Bronchial epithelial cell (primary cell): ENCODE measurements at regions not wholly inside any gene's neighbourhood (a gene's known extent, or its start where the extent isn't known, plus 50 kb on each side); places are given as distances from the start of the nearest gene placed in this dataset.

Experiments used
- DNase-seq: peaks from one replicate; pipeline ENCODE4 v3.0.0-alpha.2; 2010; ENCODE audit warnings: low read depth
- FAIRE-seq: peaks from 2 replicates; lab custom pipeline; 2011; peaks lifted over from hg19 to GRCh38; lab: Jason Lieb, UNC
- H3K27me3 ChIP-seq: 2 replicates; pipeline ENCODE4 v1.5.1; 2011; ENCODE audit warnings: low read length; ENCODE audit not compliant: control insufficient read depth, insufficient read depth
- H3K36me3 ChIP-seq: 2 replicates; pipeline ENCODE4 v1.5.1; 2011; ENCODE audit warnings: low read length; ENCODE audit not compliant: control insufficient read depth, insufficient read depth
- H3K4me3 ChIP-seq: 2 replicates; pipeline ENCODE4 v1.5.1; 2011; ENCODE audit warnings: mild to moderate bottlenecking, low read depth, low read length, control low read depth
- CTCF ChIP-seq: IDR thresholded peaks from 2 replicates; pipeline ENCODE4 v1.5.1; 2011; ENCODE audit warnings: mild to moderate bottlenecking, moderate library complexity, low read length, control low read depth, inconsistent platforms; ENCODE audit not compliant: insufficient read depth, severe bottlenecking

GRCh38 chr13:29704648-29705047 is 109.2 kb upstream of the SLC7A1 start:
- TF ChIP-seq CTCF, result no peak
- DNase-seq, result no peak
- FAIRE-seq, result no peak
- Histone ChIP-seq H3K27me3 (no peaks in the 10 kb centered on the region), H3K4me3 (no peak overlapping the region), H3K36me3 (no peaks in the 10 kb centered on the region)

GRCh38 chr13:29703421-29703820 is 107.9 kb upstream of the SLC7A1 start:
- H3K36me3 ChIP-seq, result no peaks in the 10 kb centered on the region
- FAIRE-seq, result no peak
- no peak for DNase-seq
- H3K4me3 ChIP-seq, result no peak overlapping the region
- no peak for TF ChIP-seq CTCF
- H3K27me3 ChIP-seq, result no peaks in the 10 kb centered on the region

- no peak for TF ChIP-seq CTCF
- FAIRE-seq (no peak), DNase-seq (peak; percentile 42)
- H3K36me3 ChIP-seq, result no peaks in the 10 kb centered on the region
- H3K27me3 ChIP-seq, result no peaks in the 10 kb centered on the region
- no peak overlapping the region for H3K4me3 ChIP-seq
Measured at GRCh38 chr13:29702912-29703351, 107.4 kb upstream of the SLC7A1 start.

- no peaks in the 10 kb centered on the region for H3K27me3 ChIP-seq
- FAIRE-seq (no peak), DNase-seq (peak; percentile 17)
- no peak for TF ChIP-seq CTCF
- H3K36me3 ChIP-seq, result no peaks in the 10 kb centered on the region
- H3K4me3 ChIP-seq, result no peak overlapping the region
Measured at GRCh38 chr13:29698106-29698505, 102.6 kb upstream of the SLC7A1 start.

- DNase-seq (no peak), FAIRE-seq (no peak)
- Histone ChIP-seq H3K27me3 (no peaks in the 10 kb centered on the region), H3K36me3 (no peaks in the 10 kb centered on the region), H3K4me3 (no peak overlapping the region)
- no peak for TF ChIP-seq CTCF
Measured at GRCh38 chr13:29696606-29697005, 101.1 kb upstream of the SLC7A1 start.

- no peak overlapping the region for H3K4me3 ChIP-seq
- no peaks in the 10 kb centered on the region for H3K36me3 ChIP-seq
- no peaks in the 10 kb centered on the region for H3K27me3 ChIP-seq
- TF ChIP-seq CTCF, result no peak
- FAIRE-seq (no peak), DNase-seq (peak; percentile 50)
Measured at GRCh38 chr13:29693275-29693945, 97.9 kb upstream of the SLC7A1 start.
